ENCODE measurements at regions not wholly inside any gene's neighbourhood (a gene's known extent, or its start where the extent isn't known, plus 50 kb on each side); places are given as distances from the start of the nearest gene placed in this dataset.

DNA sequence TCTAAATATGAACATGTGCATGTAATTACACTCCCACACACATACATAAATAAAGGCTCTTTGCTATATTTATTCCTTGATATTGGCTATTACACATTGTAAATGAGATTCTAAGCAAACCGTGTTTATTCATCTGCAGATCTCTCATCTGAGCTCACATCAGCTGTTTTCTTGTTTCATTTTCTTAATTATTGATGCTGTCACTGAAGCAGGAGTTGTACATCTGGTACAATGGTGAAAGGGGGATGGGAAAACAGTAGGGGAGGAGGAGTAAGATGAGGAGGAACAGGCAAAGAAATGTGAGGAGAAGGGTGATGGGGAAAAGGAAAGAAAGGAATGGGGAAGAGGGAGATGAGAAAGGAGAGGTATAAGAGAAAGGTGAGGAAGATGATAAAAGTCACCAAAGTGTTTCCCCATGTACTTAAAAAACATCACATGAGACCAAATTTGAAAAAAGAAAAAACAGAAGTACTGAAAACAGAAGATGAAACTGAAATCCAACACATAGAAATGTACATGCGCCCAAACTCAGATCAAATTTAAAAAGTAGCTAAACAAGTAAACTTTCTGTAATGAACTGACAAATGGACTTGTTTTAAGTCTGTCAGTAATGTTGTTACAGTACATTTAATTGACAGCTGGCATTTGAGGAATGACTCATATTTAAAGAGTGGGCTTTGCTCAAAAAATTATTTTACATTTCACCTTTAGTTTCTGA lies 472.2 kb downstream of the ARL4A start:
- no peaks in the 10 kb centered on the region for H3F3A ChIP-seq (ENCODE audit: insufficient read depth, low read depth)
- H3K9me2 ChIP-seq (ENCODE audit: insufficient read depth), result no peaks in the 10 kb centered on the region
- H3K4me2 ChIP-seq, result no peak overlapping the region
- H4K20me1 ChIP-seq (ENCODE audit: insufficient read depth), result no peaks in the 10 kb centered on the region
- H3K9me3 ChIP-seq (ENCODE audit: insufficient read depth, low read depth), result no peaks in the 10 kb centered on the region
- no peak overlapping the region for H2AFZ ChIP-seq
- no peaks in the 10 kb centered on the region for H3K79me2 ChIP-seq (ENCODE audit: low read depth)
- no peaks in the 10 kb centered on the region for H3K4me1 ChIP-seq (replicated peaks; ENCODE audit: insufficient read depth)
- no peaks in the 10 kb centered on the region for H3K27me3 ChIP-seq (ENCODE audit: insufficient read depth, low read depth)
- CTCF ChIA-PET, result no interaction called here
- POLR2A ChIA-PET (ENCODE audit: unreplicated experiment), result no interaction called here
- DNase-seq, result no peak
- H3K27ac ChIP-seq, result no peak overlapping the region
- H3K36me3 ChIP-seq (ENCODE audit: low read depth), result no peaks in the 10 kb centered on the region
- BruUV-seq (replicated peaks), result no TSS peak
- no peak for TF ChIP-seq EZH2 (IDR thresholded peaks at IDR 0.05; ENCODE audit: low read depth)
- TF ChIP-seq, protein P1, sequence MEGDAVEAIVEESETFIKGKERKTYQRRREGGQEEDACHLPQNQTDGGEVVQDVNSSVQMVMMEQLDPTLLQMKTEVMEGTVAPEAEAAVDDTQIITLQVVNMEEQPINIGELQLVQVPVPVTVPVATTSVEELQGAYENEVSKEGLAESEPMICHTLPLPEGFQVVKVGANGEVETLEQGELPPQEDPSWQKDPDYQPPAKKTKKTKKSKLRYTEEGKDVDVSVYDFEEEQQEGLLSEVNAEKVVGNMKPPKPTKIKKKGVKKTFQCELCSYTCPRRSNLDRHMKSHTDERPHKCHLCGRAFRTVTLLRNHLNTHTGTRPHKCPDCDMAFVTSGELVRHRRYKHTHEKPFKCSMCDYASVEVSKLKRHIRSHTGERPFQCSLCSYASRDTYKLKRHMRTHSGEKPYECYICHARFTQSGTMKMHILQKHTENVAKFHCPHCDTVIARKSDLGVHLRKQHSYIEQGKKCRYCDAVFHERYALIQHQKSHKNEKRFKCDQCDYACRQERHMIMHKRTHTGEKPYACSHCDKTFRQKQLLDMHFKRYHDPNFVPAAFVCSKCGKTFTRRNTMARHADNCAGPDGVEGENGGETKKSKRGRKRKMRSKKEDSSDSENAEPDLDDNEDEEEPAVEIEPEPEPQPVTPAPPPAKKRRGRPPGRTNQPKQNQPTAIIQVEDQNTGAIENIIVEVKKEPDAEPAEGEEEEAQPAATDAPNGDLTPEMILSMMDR (conservative IDR thresholded peaks at IDR 0.05), result no peak
- intact Hi-C loops (cut with micrococcal nuclease; ENCODE audit: unreplicated experiment), result no loop called here
- no peak overlapping the region for H3K4me3 ChIP-seq

DNA sequence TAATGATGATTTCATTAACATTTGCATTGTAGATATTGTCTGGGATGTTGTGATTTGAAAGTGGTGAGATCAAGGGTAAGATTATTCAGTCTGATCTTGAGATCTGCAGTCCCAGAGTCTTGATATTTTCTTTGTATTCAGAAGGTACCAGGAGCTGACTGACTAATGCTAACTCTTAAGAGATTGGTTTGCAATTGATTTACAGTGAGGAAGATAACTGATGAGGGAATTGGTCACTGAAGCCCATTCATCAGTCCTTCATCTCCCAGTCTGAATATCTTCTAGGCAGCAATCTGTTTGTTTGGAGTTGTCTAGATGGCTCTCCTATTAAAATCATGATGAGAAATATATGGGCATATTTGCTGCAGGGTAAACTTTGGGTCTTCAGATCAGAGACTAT lies 473.7 kb downstream of the ARL4A start:
- BruUV-seq (replicated peaks), result no TSS peak

DNA sequence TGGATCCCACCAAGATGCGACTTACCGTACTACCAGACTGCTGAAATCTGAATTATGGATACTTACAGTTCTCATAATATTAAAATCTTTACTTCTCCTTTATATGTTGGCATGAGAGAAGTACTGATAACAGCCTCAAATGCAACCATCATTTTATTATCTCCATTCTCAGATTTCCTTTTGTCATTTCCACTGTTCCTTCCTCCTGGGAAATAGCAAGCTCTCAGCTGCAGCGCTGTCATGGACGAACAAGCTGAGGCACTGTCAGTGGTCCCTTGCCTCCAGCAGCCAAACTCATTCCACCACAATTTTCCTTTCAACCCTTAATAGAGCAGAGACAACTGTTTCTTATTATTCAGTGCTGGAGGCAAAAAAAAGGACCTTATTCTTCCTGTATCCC lies 478.4 kb downstream of the ARL4A start:
- no peaks in the 10 kb centered on the region for H3K27me3 ChIP-seq (ENCODE audit: insufficient read depth, low read depth)
- ChIA-PET POLR2A (ENCODE audit: unreplicated experiment) (no interaction called here), CTCF (no interaction called here)
- no peaks in the 10 kb centered on the region for H3K36me3 ChIP-seq (ENCODE audit: low read depth)
- no peak overlapping the region for H3K4me2 ChIP-seq
- no peak for DNase-seq
- no peaks in the 10 kb centered on the region for H3K79me2 ChIP-seq (ENCODE audit: low read depth)
- H3K27ac ChIP-seq, result no peak overlapping the region
- H3K4me3 ChIP-seq, result no peak overlapping the region
- H3K9me2 ChIP-seq (ENCODE audit: insufficient read depth), result no peaks in the 10 kb centered on the region
- H4K20me1 ChIP-seq (ENCODE audit: insufficient read depth), result no peaks in the 10 kb centered on the region
- H3K4me1 ChIP-seq (replicated peaks; ENCODE audit: insufficient read depth), result no peaks in the 10 kb centered on the region
- no TSS peak for BruUV-seq (replicated peaks)
- no peak overlapping the region for H2AFZ ChIP-seq
- TF ChIP-seq, protein P1 (conservative IDR thresholded peaks at IDR 0.05), result no peak
- TF ChIP-seq EZH2 (IDR thresholded peaks at IDR 0.05; ENCODE audit: low read depth), result no peak
- no peaks in the 10 kb centered on the region for H3F3A ChIP-seq (ENCODE audit: insufficient read depth, low read depth)
- H3K9me3 ChIP-seq (ENCODE audit: insufficient read depth, low read depth), result no peaks in the 10 kb centered on the region
- intact Hi-C loops (cut with micrococcal nuclease; ENCODE audit: unreplicated experiment), result no loop called here

More for the DNA sequence above, 473.7 kb downstream of the ARL4A start:
- H3K9me2 ChIP-seq (ENCODE audit: insufficient read depth), result no peaks in the 10 kb centered on the region
- no peaks in the 10 kb centered on the region for H3K27me3 ChIP-seq (ENCODE audit: insufficient read depth, low read depth)
- H3K4me2 ChIP-seq, result no peak overlapping the region
- intact Hi-C loops (cut with micrococcal nuclease; ENCODE audit: unreplicated experiment), result no loop called here
- no peaks in the 10 kb centered on the region for H4K20me1 ChIP-seq (ENCODE audit: insufficient read depth)
- H2AFZ ChIP-seq, result no peak overlapping the region
- H3K4me3 ChIP-seq, result no peak overlapping the region
- CTCF ChIA-PET, result no interaction called here
- no peaks in the 10 kb centered on the region for H3K9me3 ChIP-seq (ENCODE audit: insufficient read depth, low read depth)
- TF ChIP-seq EZH2 (IDR thresholded peaks at IDR 0.05; ENCODE audit: low read depth), result no peak
- TF ChIP-seq, protein P1 (conservative IDR thresholded peaks at IDR 0.05), result no peak
- POLR2A ChIA-PET (ENCODE audit: unreplicated experiment), result no interaction called here
- no peak overlapping the region for H3K27ac ChIP-seq
- no peaks in the 10 kb centered on the region for H3F3A ChIP-seq (ENCODE audit: insufficient read depth, low read depth)
- no peaks in the 10 kb centered on the region for H3K36me3 ChIP-seq (ENCODE audit: low read depth)
- H3K79me2 ChIP-seq (ENCODE audit: low read depth), result no peaks in the 10 kb centered on the region
- DNase-seq, result no peak
- H3K4me1 ChIP-seq (replicated peaks; ENCODE audit: insufficient read depth), result no peaks in the 10 kb centered on the region

All from PC-9 (cell line).